ENCODE measurements at regions not wholly inside any gene's neighbourhood (a gene's known extent, or its start where the extent isn't known, plus 50 kb on each side); places are given as distances from the start of the nearest gene placed in this dataset.

DNA sequence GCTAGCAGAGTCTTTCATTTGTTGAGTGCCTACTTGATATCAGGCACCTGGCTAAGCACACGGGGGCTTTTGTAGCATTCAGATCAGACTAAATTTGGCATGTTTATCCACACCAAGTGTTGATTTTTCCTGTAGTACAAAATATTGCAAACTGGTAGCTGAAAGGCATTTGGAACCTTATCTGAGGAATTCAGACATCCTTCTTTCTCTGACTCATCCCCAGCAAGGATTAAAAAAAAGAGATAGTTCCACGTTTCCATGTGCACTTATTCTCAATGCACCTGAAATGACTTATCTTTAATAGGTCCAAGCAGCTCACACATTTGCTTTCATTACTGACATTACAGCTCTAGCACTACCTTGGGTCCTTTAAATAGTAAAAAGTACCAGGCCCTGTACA, 786.0 kb upstream of the GRM7 start:
- Histone ChIP-seq H3K9me3 (no peaks in the 10 kb centered on the region), H3K27ac (no peak overlapping the region), H3K4me3 (no peak overlapping the region), H3K4me1 (ENCODE audit: insufficient read depth) (no peaks in the 10 kb centered on the region), H3K36me3 (no peaks in the 10 kb centered on the region), H3K27me3 (no peaks in the 10 kb centered on the region)
- intact Hi-C loops (cut with DNase I) = no loop called here
- TF ChIP-seq, protein P1, sequence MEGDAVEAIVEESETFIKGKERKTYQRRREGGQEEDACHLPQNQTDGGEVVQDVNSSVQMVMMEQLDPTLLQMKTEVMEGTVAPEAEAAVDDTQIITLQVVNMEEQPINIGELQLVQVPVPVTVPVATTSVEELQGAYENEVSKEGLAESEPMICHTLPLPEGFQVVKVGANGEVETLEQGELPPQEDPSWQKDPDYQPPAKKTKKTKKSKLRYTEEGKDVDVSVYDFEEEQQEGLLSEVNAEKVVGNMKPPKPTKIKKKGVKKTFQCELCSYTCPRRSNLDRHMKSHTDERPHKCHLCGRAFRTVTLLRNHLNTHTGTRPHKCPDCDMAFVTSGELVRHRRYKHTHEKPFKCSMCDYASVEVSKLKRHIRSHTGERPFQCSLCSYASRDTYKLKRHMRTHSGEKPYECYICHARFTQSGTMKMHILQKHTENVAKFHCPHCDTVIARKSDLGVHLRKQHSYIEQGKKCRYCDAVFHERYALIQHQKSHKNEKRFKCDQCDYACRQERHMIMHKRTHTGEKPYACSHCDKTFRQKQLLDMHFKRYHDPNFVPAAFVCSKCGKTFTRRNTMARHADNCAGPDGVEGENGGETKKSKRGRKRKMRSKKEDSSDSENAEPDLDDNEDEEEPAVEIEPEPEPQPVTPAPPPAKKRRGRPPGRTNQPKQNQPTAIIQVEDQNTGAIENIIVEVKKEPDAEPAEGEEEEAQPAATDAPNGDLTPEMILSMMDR (IDR thresholded peaks at IDR 0.05) = no peak
- TF ChIP-seq EP300 (IDR thresholded peaks at IDR 0.05) (no peak), POLR2A (IDR thresholded peaks at IDR 0.05) (no peak)
- WGBS, 3 donors = 2 to 11% (median 8%) methylated on average over 2 of the region's 2 CpGs
- DNase-seq = no peak

DNA sequence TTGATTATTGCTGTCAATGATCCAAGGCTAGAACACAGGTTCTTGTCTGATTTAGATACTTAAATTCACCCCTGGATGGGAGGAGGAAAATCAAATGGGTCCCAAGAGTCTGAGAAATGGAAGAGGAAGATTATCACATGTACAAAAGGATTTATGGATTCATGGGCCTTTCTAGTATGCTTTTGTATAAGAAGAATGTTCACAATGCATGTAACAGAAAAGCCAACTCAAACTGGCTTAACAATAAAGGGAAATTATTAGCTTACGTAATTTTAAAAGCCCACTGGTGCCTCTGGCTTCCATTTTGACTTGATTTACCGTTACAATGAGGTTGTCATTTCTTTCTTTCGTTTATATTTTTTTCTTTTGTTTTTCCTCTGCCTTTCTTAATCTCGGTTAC, 782.5 kb upstream of the GRM7 start:
- Histone ChIP-seq H3K27ac (no peak overlapping the region), H3K9me3 (no peaks in the 10 kb centered on the region), H3K4me1 (ENCODE audit: insufficient read depth) (no peaks in the 10 kb centered on the region), H3K36me3 (no peaks in the 10 kb centered on the region), H3K4me3 (no peak overlapping the region), H3K27me3 (no peaks in the 10 kb centered on the region)
- DNase-seq = no peak
- intact Hi-C loops (cut with DNase I) = no loop called here
- no peak for TF ChIP-seq EP300 (IDR thresholded peaks at IDR 0.05)
- TF ChIP-seq, protein P1 (IDR thresholded peaks at IDR 0.05) = no peak
- TF ChIP-seq POLR2A (IDR thresholded peaks at IDR 0.05) = no peak
- 40 to 63% (median 41%) methylated on average over 4 of the region's 4 CpGs for WGBS, 3 donors

DNA sequence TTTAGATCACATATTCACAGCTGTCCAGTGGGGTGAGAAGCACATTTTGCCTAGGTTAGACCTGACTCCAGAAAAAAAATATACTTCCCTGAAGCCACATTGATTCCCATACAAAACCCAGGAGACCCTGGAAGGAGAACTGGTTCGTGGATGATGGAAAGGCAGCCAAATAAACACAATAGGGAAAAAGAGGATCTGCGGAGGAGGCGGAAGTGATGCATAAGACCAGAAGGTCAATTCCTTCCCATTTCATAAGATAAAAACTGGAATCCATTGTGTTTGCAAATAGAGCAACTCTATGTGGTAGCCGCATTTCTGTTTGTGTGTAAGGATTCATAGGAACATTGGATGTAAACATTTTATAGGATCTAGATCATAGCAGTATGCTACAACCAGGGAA, 781.9 kb upstream of the GRM7 start:
- no peak for DNase-seq
- Histone ChIP-seq H3K27ac (no peak overlapping the region), H3K9me3 (no peaks in the 10 kb centered on the region), H3K36me3 (no peaks in the 10 kb centered on the region), H3K4me3 (no peak overlapping the region), H3K4me1 (ENCODE audit: insufficient read depth) (no peaks in the 10 kb centered on the region), H3K27me3 (no peaks in the 10 kb centered on the region)
- intact Hi-C loops (cut with DNase I) = no loop called here
- no peak for TF ChIP-seq EP300 (IDR thresholded peaks at IDR 0.05)
- no peak for TF ChIP-seq POLR2A (IDR thresholded peaks at IDR 0.05)
- TF ChIP-seq, protein P1 (IDR thresholded peaks at IDR 0.05) = no peak
- WGBS, 3 donors = 36 to 57% (median 46%) methylated on average over 4 of the region's 4 CpGs

DNA sequence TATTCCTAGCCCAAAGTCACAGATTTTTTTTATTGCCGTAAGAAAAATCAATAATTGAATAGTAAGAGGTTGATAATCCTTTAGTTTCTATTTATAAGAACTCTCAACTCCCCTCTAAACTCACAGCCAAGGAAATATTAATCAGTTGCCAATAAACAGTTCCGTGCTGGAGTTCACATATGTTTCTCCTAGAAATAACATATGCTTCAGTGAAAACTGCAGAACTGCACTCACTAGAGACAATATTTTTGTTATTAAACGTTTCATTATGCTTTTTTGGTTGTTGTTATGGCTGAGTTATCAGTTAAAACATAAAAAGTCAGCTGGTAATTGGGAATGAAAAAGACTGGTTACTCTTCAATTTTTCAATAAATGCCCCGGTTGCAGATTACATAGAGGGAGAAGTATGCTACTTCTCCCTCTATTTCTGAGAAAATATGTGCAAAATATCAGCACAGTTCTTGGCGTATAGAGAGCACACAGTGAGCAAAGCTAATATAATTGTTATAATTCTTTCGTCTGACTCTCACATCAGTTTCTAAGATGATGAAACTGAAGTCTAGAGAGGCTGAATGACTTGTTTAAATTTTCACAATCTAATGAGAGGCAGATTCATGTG, 781.2 kb upstream of the GRM7 start:
- no peak overlapping the region for H3K27ac ChIP-seq
- intact Hi-C loops (cut with DNase I) = no loop called here
- no peaks in the 10 kb centered on the region for H3K9me3 ChIP-seq
- 8 to 12% (median 8%) methylated on average over 6 of the region's 6 CpGs for WGBS, 3 donors
- H3K4me3 ChIP-seq = no peak overlapping the region
- H3K36me3 ChIP-seq = no peaks in the 10 kb centered on the region
- TF ChIP-seq POLR2A (IDR thresholded peaks at IDR 0.05) (no peak), EP300 (IDR thresholded peaks at IDR 0.05) (no peak)
- TF ChIP-seq, protein P1 (IDR thresholded peaks at IDR 0.05) = no peak
- H3K27me3 ChIP-seq = no peaks in the 10 kb centered on the region
- H3K4me1 ChIP-seq (ENCODE audit: insufficient read depth) = no peaks in the 10 kb centered on the region
- DNase-seq = no peak
